ENCODE measurements at regions not wholly inside any gene's neighbourhood (a gene's known extent, or its start where the extent isn't known, plus 50 kb on each side); places are given as distances from the start of the nearest gene placed in this dataset.

- no peak for TF ChIP-seq CTCF (IDR thresholded peaks at IDR 0.05)
- no peak for TF ChIP-seq EZH2 (IDR thresholded peaks at IDR 0.05; ENCODE audit: borderline replicate concordance, insufficient read depth, low read depth, low read length, poor library complexity, severe bottlenecking)
Measured at GRCh38 chr15:46622851-46623250, 988.0 kb downstream of the SQOR start.

Data from B cell (primary cell).